H1 (cell line): ENCODE measurements at regions not wholly inside any gene's neighbourhood (a gene's known extent, or its start where the extent isn't known, plus 50 kb on each side); places are given as distances from the start of the nearest gene placed in this dataset.

Experiments
- CTCF ChIA-PET: fragments of 300-600 bp; sonication (Branson Sonifier 250); formaldehyde crosslinking; loops from one replicate; lab custom pipeline; 2021; ENCODE audit not compliant: partially characterized antibody; lab: Charles Lee
- POLR2A ChIA-PET: fragments of 300-600 bp; sonication (Branson Sonifier 250); formaldehyde crosslinking; loops from one replicate; lab custom pipeline; 2021; ENCODE audit warnings: inconsistent platforms; ENCODE audit not compliant: partially characterized antibody; lab: Charles Lee
- DNase-seq, 2 experiments: peaks; one replicate each; pipeline versions ENCODE4 v3.0.0 to v3.0.0-alpha.2; 2010 to 2022; ENCODE audit warnings: low spot score in 2 of 2, low read depth in 1 of 2, mixed read lengths in 1 of 2
- FAIRE-seq: peaks from 2 replicates; lab custom pipeline; 2011; peaks lifted over from hg19 to GRCh38; lab: Jason Lieb, UNC
- H2AFZ ChIP-seq: 2 replicates; pipeline ENCODE4 v1.8.1; 2012; ENCODE audit warnings: low read length, inconsistent platforms
- H2AK5ac ChIP-seq: 2 replicates; pipeline ENCODE4 v1.6.1; 2013; ENCODE audit warnings: low read depth, low read length
- H2BK120ac ChIP-seq: replicated peaks from 2 replicates; pipeline ENCODE3; 2013; ENCODE audit warnings: low read depth, low read length, inconsistent platforms
- H2BK12ac ChIP-seq: 2 replicates; pipeline ENCODE4 v1.6.1; 2013; ENCODE audit warnings: low read depth, low read length
- H2BK15ac ChIP-seq: 2 replicates; pipeline ENCODE4 v1.6.1; 2013; ENCODE audit warnings: low read length
- H2BK20ac ChIP-seq: 2 replicates; pipeline ENCODE4 v1.6.1; 2013; ENCODE audit warnings: low read length
- H2BK5ac ChIP-seq: 2 replicates; pipeline ENCODE4 v1.6.1; 2013; ENCODE audit warnings: low read depth, low read length
- H3K14ac ChIP-seq: 2 replicates; pipeline ENCODE4 v1.6.1; 2013; ENCODE audit warnings: inconsistent platforms; ENCODE audit not compliant: insufficient read length
- H3K18ac ChIP-seq: 2 replicates; pipeline ENCODE4 v1.6.1; 2013; ENCODE audit warnings: low read length; ENCODE audit errors: extremely low read depth
- H3K23ac ChIP-seq: 2 replicates; pipeline ENCODE4 v1.6.1; 2013; ENCODE audit warnings: inconsistent platforms; ENCODE audit not compliant: insufficient read length
- H3K23me2 ChIP-seq: 2 replicates; pipeline ENCODE4 v1.6.1; 2013; ENCODE audit warnings: low read depth, low read length
- H3K27ac ChIP-seq: 2 replicates; pipeline ENCODE4 v1.6.1; 2011; ENCODE audit warnings: low read depth, low read length, inconsistent platforms
- H3K27me3 ChIP-seq, 4 experiments: replicated peaks in 1 of 4; 1 replicate in 1 of 4; 2 replicates in 3 of 4; pipeline versions ENCODE4 v1.6.1 to v1.8.1; 2011 to 2013; ENCODE audit warnings: low read length in 3 of 4, mild to moderate bottlenecking in 3 of 4, inconsistent platforms in 2 of 4, mixed read lengths in 2 of 4, moderate library complexity in 1 of 4; ENCODE audit not compliant: control insufficient read depth in 3 of 4, insufficient read depth in 3 of 4; ENCODE audit errors: extremely low read depth in 1 of 4
- H3K36me3 ChIP-seq, 4 experiments: 2 replicates each; pipeline versions ENCODE4 v1.6.1 to v1.8.1; 2011 to 2013; ENCODE audit warnings: mild to moderate bottlenecking in 4 of 4, low read length in 3 of 4, moderate library complexity in 2 of 4, control low read depth in 1 of 4, inconsistent platforms in 1 of 4; ENCODE audit not compliant: insufficient read depth in 4 of 4, control insufficient read depth in 2 of 4
- H3K4ac ChIP-seq: replicated peaks from 2 replicates; pipeline ENCODE3; 2013; ENCODE audit warnings: low read length, low read depth, mixed read lengths, inconsistent platforms; ENCODE audit not compliant: insufficient read length
- H3K4me1 ChIP-seq, 4 experiments: replicated peaks in 1 of 4; 1 replicate in 1 of 4; 2 replicates in 3 of 4; pipeline versions ENCODE4 v1.6.1 to v1.8.1; 2011 to 2013; ENCODE audit warnings: low read length in 3 of 4, inconsistent platforms in 2 of 4, mixed read lengths in 1 of 4; ENCODE audit not compliant: insufficient read depth in 4 of 4, control insufficient read depth in 3 of 4
- H3K4me2 ChIP-seq, 2 experiments: 2 replicates each; pipeline versions ENCODE4 v1.6.1 to v1.8.1; 2011 to 2013; ENCODE audit warnings: low read depth in 2 of 2, low read length in 2 of 2, control low read depth in 1 of 2, inconsistent platforms in 1 of 2, mild to moderate bottlenecking in 1 of 2; ENCODE audit not compliant: insufficient read depth in 1 of 2
- H3K4me3 ChIP-seq, 4 experiments: fragments of 200-600, 300-600 bp in 1 of 4; sonication (generic), shearing (Covaris generic), sonication (Bioruptor Twin) in 1 of 4; 2 replicates each; pipeline versions ENCODE4 v1.5.1 to v1.8.1; 2011 to 2016; ENCODE audit warnings: low read length in 4 of 4, low read depth in 3 of 4, control low read depth in 2 of 4, inconsistent platforms in 2 of 4, mild to moderate bottlenecking in 2 of 4, mixed read lengths in 1 of 4, moderate library complexity in 1 of 4; ENCODE audit not compliant: insufficient read depth in 2 of 4; ENCODE audit errors: extremely low read depth in 1 of 4
- H3K56ac ChIP-seq: replicated peaks from 2 replicates; pipeline ENCODE3; 2013; ENCODE audit warnings: low read depth, mild to moderate bottlenecking, mixed read lengths, low read length, inconsistent platforms; ENCODE audit not compliant: insufficient read length
- H3K79me1 ChIP-seq: 2 replicates; pipeline ENCODE4 v1.6.1; 2013; ENCODE audit warnings: low read depth, low read length, control low read depth
- H3K79me2 ChIP-seq, 2 experiments: 2 replicates each; pipeline versions ENCODE4 v1.6.1 to v1.8.1; 2012 to 2013; ENCODE audit warnings: low read length in 2 of 2, mild to moderate bottlenecking in 2 of 2, inconsistent platforms in 1 of 2; ENCODE audit not compliant: insufficient read depth in 2 of 2, control insufficient read depth in 1 of 2
- H3K9ac ChIP-seq, 4 experiments: replicated peaks in 1 of 4; 1 replicate in 1 of 4; 2 replicates in 3 of 4; pipeline versions ENCODE4 v1.6.1 to v1.8.1; 2011 to 2013; ENCODE audit warnings: low read depth in 3 of 4, low read length in 3 of 4, control low read depth in 2 of 4, mild to moderate bottlenecking in 2 of 4, moderate library complexity in 2 of 4, inconsistent platforms in 1 of 4; ENCODE audit errors: extremely low read depth in 1 of 4
- H3K9me3 ChIP-seq, 2 experiments: 2 replicates each; pipeline versions ENCODE4 v1.6.1 to v1.8.1; 2012 to 2013; ENCODE audit warnings: mild to moderate bottlenecking in 2 of 2, moderate library complexity in 2 of 2, control low read depth in 1 of 2, inconsistent platforms in 1 of 2, low read depth in 1 of 2, low read length in 1 of 2, mixed read lengths in 1 of 2; ENCODE audit not compliant: insufficient read depth in 2 of 2
- H4K20me1 ChIP-seq, 2 experiments: replicated peaks in 1 of 2; 2 replicates each; pipeline versions ENCODE3 to v1.8.1; 2011 to 2013; ENCODE audit warnings: inconsistent platforms in 2 of 2, low read length in 2 of 2, mild to moderate bottlenecking in 1 of 2; ENCODE audit not compliant: insufficient read depth in 2 of 2, control insufficient read depth in 1 of 2
- H4K5ac ChIP-seq: 2 replicates; pipeline ENCODE4 v1.6.1; 2013; ENCODE audit warnings: low read length, low read depth, mixed read lengths, inconsistent platforms; ENCODE audit not compliant: insufficient read length
- H4K8ac ChIP-seq: 2 replicates; pipeline ENCODE4 v1.8.0; 2013; ENCODE audit warnings: mild to moderate bottlenecking, moderate library complexity, low read length, inconsistent platforms; ENCODE audit not compliant: insufficient read depth; ENCODE audit errors: extremely low read depth
- H4K91ac ChIP-seq: replicated peaks from 2 replicates; pipeline ENCODE3; 2013; ENCODE audit warnings: low read length, mixed read lengths, inconsistent platforms; ENCODE audit not compliant: insufficient read length
- BCL11A ChIP-seq, 2 experiments: IDR thresholded peaks; one replicate each; pipeline ENCODE4 v1.6.1; 2011; ENCODE audit warnings: low read depth in 2 of 2, low read length in 2 of 2, mild to moderate bottlenecking in 2 of 2
- HDAC6 ChIP-seq: IDR thresholded peaks from one replicate; pipeline ENCODE4 v1.7.1; 2012; ENCODE audit warnings: low read depth, mild to moderate bottlenecking, inconsistent platforms, low read length, moderate library complexity
- KDM4A ChIP-seq: IDR thresholded peaks from one replicate; pipeline ENCODE4 v1.7.1; 2012; ENCODE audit warnings: low read depth, mild to moderate bottlenecking, moderate library complexity, low read length, inconsistent platforms; ENCODE audit not compliant: severe bottlenecking
- MAFK ChIP-seq: IDR thresholded peaks from 2 replicates; pipeline ENCODE4 v1.6.1; 2012; ENCODE audit warnings: low read depth, mild to moderate bottlenecking, improper control_type of control experiment, low read length
- NRF1 ChIP-seq: IDR thresholded peaks from 2 replicates; pipeline ENCODE4 v1.6.1; 2011; ENCODE audit warnings: mild to moderate bottlenecking, low read depth, low read length, improper control_type of control experiment
- PHF8 ChIP-seq: fragments of 200-600 bp; sonication (generic); conservative IDR thresholded peaks from 2 replicates; pipeline ENCODE4 v1.7.1; 2012; ENCODE audit warnings: low read depth, mild to moderate bottlenecking, inconsistent platforms, low read length, moderate library complexity
- RFX5 ChIP-seq: IDR thresholded peaks from 2 replicates; pipeline ENCODE4 v1.6.1; 2011; ENCODE audit warnings: low read depth, low read length, improper control_type of control experiment, borderline replicate concordance
- TCF12 ChIP-seq: IDR thresholded peaks from 2 replicates; pipeline ENCODE4 v1.6.1; 2011; ENCODE audit warnings: low read depth, mild to moderate bottlenecking, low read length
- TEAD4 ChIP-seq: IDR thresholded peaks from 2 replicates; pipeline ENCODE4 v1.6.1; 2012; ENCODE audit warnings: low read depth, low read length, inconsistent platforms, mixed read lengths
- WGBS, 2 experiments: shearing (Covaris generic) in 1 of 2; methylation state at CpG; one replicate each; pipeline versions ENCODE4 v1.1.6 to v1.1.7; 2013 to 2015; ENCODE audit warnings: low lambda C conversion rate in 2 of 2, mixed read lengths in 2 of 2, inconsistent platforms in 1 of 2, low coverage in 1 of 2, missing lambda C conversion rate in 1 of 2; ENCODE audit not compliant: insufficient replicate concordance in 2 of 2, insufficient coverage in 1 of 2, insufficient read length in 1 of 2; ENCODE audit errors: extremely low coverage in 1 of 2, missing lambda C conversion rate in 1 of 2; 5-methylcytosine and 5-hydroxymethylcytosine counted together
- TF ChIP-seq, protein P1 (sequence below): IDR thresholded peaks from 2 replicates; pipeline ENCODE4 v1.6.1; 2011; ENCODE audit warnings: low read depth, mild to moderate bottlenecking, low read length; ENCODE audit not compliant: insufficient read depth

DNA sequence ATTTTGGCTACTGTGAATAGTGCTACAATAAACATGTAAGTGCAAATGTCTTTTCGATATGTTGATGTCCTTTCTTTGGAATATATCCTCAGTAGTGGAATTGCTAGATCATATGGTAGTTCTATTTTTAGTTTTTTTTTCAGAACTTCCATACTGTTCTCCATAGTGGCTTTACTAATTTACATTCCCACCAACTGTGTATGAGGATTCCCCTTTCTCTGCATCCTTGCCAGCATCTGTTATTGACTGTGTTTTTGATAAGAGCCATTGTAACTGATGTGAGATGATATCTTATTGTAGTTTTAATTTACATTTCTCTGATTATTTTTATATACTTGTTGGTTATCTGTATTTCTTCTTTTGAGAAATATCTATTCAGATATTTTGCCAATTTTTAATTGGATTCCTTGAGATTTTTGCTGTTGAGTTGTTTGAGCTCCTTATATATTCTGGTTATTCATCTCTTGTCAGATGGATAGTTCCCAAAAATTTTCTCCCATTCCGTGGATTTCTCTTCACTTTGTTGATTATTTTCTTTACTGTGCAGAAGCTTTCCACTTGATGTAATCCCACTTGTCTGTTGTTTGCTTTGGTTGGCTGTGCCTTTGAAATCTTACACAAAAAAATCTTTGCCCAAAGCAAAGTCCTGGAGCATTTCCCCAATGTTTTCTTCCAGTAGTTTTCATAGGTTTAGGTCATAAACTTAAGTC, 532.3 kb downstream of the PID1 start:
- Histone ChIP-seq H3K36me3 (no peaks in the 10 kb centered on the region), H3K79me2 (no peaks in the 10 kb centered on the region), H2BK20ac (no peak overlapping the region), H4K8ac (no peak overlapping the region), H2BK15ac (no peak overlapping the region), H3K4ac (no peak overlapping the region)
- TF ChIP-seq, protein P1, sequence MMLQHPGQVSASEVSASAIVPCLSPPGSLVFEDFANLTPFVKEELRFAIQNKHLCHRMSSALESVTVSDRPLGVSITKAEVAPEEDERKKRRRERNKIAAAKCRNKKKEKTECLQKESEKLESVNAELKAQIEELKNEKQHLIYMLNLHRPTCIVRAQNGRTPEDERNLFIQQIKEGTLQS: no peak
- TF ChIP-seq RFX5 (no peak), HDAC6 (no peak), KDM4A (no peak), BCL11A (IDR thresholded peaks at IDR 0.05; ENCODE audit: low read depth in 2 of 2, low read length in 2 of 2) (no peak), TCF12 (no peak), NRF1 (no peak), MAFK (no peak), TEAD4 (no peak), PHF8 (no peak)
- TF ChIP-seq, all 59 proteins: peak for 0
- FAIRE-seq (no peak), DNase-seq (no peak)
- Histone ChIP-seq H2BK5ac (no peak overlapping the region), H3K23ac (no peak overlapping the region), H3K4me1 (no peaks in the 10 kb centered on the region), H2AK5ac (no peak overlapping the region), H2AFZ (no peak overlapping the region), H4K91ac (no peak overlapping the region), H2BK12ac (no peak overlapping the region), H3K14ac (no peak overlapping the region), H3K9ac (no peak overlapping the region), H4K5ac (no peak overlapping the region), H4K20me1 (no peaks in the 10 kb centered on the region), H3K27ac (no peak overlapping the region), H3K27me3 (no peaks in the 10 kb centered on the region), H3K4me2 (no peak overlapping the region), H3K4me3 (no peak overlapping the region), H3K18ac (no peak overlapping the region), H2BK120ac (no peak overlapping the region), H3K23me2 (no peaks in the 10 kb centered on the region), H3K56ac (no peak overlapping the region), H3K9me3 (no peaks in the 10 kb centered on the region), H3K79me1 (no peaks in the 10 kb centered on the region)
- POLR2A ChIA-PET: no interaction called here
- CTCF ChIA-PET: no interaction called here
- WGBS, 2 experiments: 81% methylated on average over 2 of the region's 2 CpGs; no CpG with 5 or more reads in 1 of the 2 experiments
